ENCODE measurements at regions not wholly inside any gene's neighbourhood (a gene's known extent, or its start where the extent isn't known, plus 50 kb on each side); places are given as distances from the start of the nearest gene placed in this dataset.

GRCh38 chr3:109480014-109480413 is 142.7 kb upstream of the DPPA4 start:
- H3K4me1 ChIP-seq (ENCODE audit: control extremely low read depth in 1 of 4, control insufficient read depth in 4 of 4, insufficient read depth in 4 of 4, low read length in 3 of 4): no peaks in the 10 kb centered on the region
- WGBS (ENCODE audit: insufficient coverage): 100% methylated on average over 1 of the region's 1 CpG
- H3K36me3 ChIP-seq (ENCODE audit: control insufficient read depth in 4 of 4, insufficient read depth in 4 of 4, low read length in 3 of 4): no peaks in the 10 kb centered on the region
- no peak for DNase-seq
- ChIA-PET CTCF (no interaction called here), POLR2A (no interaction called here)
- no peak overlapping the region for H3K27ac ChIP-seq (ENCODE audit: insufficient read depth in 1 of 2, low read depth in 1 of 2, low read length in 2 of 2, poor library complexity in 1 of 2, severe bottlenecking in 2 of 2)
- H3K9me3 ChIP-seq (ENCODE audit: control extremely low read depth in 1 of 5, control insufficient read depth in 4 of 5, insufficient read depth in 2 of 5, low read depth in 1 of 5, low read length in 4 of 5): no peaks in the 10 kb centered on the region
- H3K27me3 ChIP-seq (replicated peaks in 2 of 5; ENCODE audit: control insufficient read depth in 4 of 5, insufficient read depth in 5 of 5, low read length in 4 of 5): no peaks in the 10 kb centered on the region
- no peak overlapping the region for H3K4me3 ChIP-seq (ENCODE audit: control insufficient read depth in 1 of 7, extremely low read depth in 1 of 7, insufficient read depth in 4 of 7, low read depth in 2 of 7, low read length in 6 of 7)

DNA sequence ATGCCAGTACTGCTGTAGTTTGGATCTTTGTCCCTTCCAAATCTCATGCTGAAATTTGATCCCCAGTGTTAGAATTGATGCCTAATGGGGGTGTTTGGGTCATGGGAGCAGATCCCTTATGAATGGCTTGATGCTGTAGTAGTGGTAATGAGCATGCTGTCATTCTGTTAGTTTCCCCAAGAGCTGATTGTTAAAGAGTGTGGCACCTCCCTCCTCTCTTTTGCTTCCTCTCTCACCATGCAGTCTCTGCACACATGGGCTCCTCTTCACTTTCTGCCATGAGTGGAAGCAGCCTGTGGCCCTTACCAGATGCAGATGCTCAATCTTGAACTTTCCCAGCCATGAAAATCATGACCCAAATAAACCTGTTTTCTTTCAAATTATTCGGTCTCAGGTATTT is 141.3 kb upstream of the DPPA4 start:
- H3K4me3 ChIP-seq (ENCODE audit: control insufficient read depth in 1 of 7, extremely low read depth in 1 of 7, insufficient read depth in 4 of 7, low read depth in 2 of 7, low read length in 6 of 7): no peak overlapping the region
- ChIA-PET CTCF (no interaction called here), POLR2A (no interaction called here)
- no peak overlapping the region for H3K27ac ChIP-seq (ENCODE audit: insufficient read depth in 1 of 2, low read depth in 1 of 2, low read length in 2 of 2, poor library complexity in 1 of 2, severe bottlenecking in 2 of 2)
- no peaks in the 10 kb centered on the region for H3K36me3 ChIP-seq (ENCODE audit: control insufficient read depth in 4 of 4, insufficient read depth in 4 of 4, low read length in 3 of 4)
- no CpG with 5 or more reads among the region's 1 CpG for WGBS (ENCODE audit: insufficient coverage)
- H3K27me3 ChIP-seq (replicated peaks in 2 of 5; ENCODE audit: control insufficient read depth in 4 of 5, insufficient read depth in 5 of 5, low read length in 4 of 5): no peaks in the 10 kb centered on the region
- H3K9me3 ChIP-seq (ENCODE audit: control extremely low read depth in 1 of 5, control insufficient read depth in 4 of 5, insufficient read depth in 2 of 5, low read depth in 1 of 5, low read length in 4 of 5): no peaks in the 10 kb centered on the region
- no peaks in the 10 kb centered on the region for H3K4me1 ChIP-seq (ENCODE audit: control extremely low read depth in 1 of 4, control insufficient read depth in 4 of 4, insufficient read depth in 4 of 4, low read length in 3 of 4)
- DNase-seq: no peak

- POLR2A ChIA-PET: interaction anchor here (0.5 kb wide), 1 partner anchor 19 kb away, joined by 4 read pairs; no protein-coding TSS in a partner anchor
- no peaks in the 10 kb centered on the region for H3K27me3 ChIP-seq (replicated peaks in 2 of 5; ENCODE audit: control insufficient read depth in 4 of 5, insufficient read depth in 5 of 5, low read length in 4 of 5)
- DNase-seq: no peak
- CTCF ChIA-PET: no interaction called here
- H3K9me3 ChIP-seq (ENCODE audit: control extremely low read depth in 1 of 5, control insufficient read depth in 4 of 5, insufficient read depth in 2 of 5, low read depth in 1 of 5, low read length in 4 of 5): no peaks in the 10 kb centered on the region
- no peak overlapping the region for H3K4me3 ChIP-seq (ENCODE audit: control insufficient read depth in 1 of 7, extremely low read depth in 1 of 7, insufficient read depth in 4 of 7, low read depth in 2 of 7, low read length in 6 of 7)
- H3K27ac ChIP-seq (ENCODE audit: insufficient read depth in 1 of 2, low read depth in 1 of 2, low read length in 2 of 2, poor library complexity in 1 of 2, severe bottlenecking in 2 of 2): no peak overlapping the region
- no peaks in the 10 kb centered on the region for H3K4me1 ChIP-seq (ENCODE audit: control extremely low read depth in 1 of 4, control insufficient read depth in 4 of 4, insufficient read depth in 4 of 4, low read length in 3 of 4)
- 100% methylated on average over 1 of the region's 3 CpGs for WGBS (ENCODE audit: insufficient coverage)
- H3K36me3 ChIP-seq (ENCODE audit: control insufficient read depth in 4 of 4, insufficient read depth in 4 of 4, low read length in 3 of 4): no peaks in the 10 kb centered on the region
Measured at GRCh38 chr3:109460961-109461360, 123.6 kb upstream of the DPPA4 start.

- H3K4me1 ChIP-seq (ENCODE audit: control extremely low read depth in 1 of 4, control insufficient read depth in 4 of 4, insufficient read depth in 4 of 4, low read length in 3 of 4): no peaks in the 10 kb centered on the region
- H3K9me3 ChIP-seq (ENCODE audit: control extremely low read depth in 1 of 5, control insufficient read depth in 4 of 5, insufficient read depth in 2 of 5, low read depth in 1 of 5, low read length in 4 of 5): peaks cover 0 to 5% (median 1%) of the 10 kb centered on the region in 5 experiments
- DNase-seq: no peak
- no CpG with 5 or more reads among the region's 3 CpGs for WGBS (ENCODE audit: insufficient coverage)
- ChIA-PET CTCF (no interaction called here), POLR2A (no interaction called here)
- H3K27me3 ChIP-seq (replicated peaks in 2 of 5; ENCODE audit: control insufficient read depth in 4 of 5, insufficient read depth in 5 of 5, low read length in 4 of 5): no peaks in the 10 kb centered on the region
- no peak overlapping the region for H3K27ac ChIP-seq (ENCODE audit: insufficient read depth in 1 of 2, low read depth in 1 of 2, low read length in 2 of 2, poor library complexity in 1 of 2, severe bottlenecking in 2 of 2)
- no peaks in the 10 kb centered on the region for H3K36me3 ChIP-seq (ENCODE audit: control insufficient read depth in 4 of 4, insufficient read depth in 4 of 4, low read length in 3 of 4)
- H3K4me3 ChIP-seq (ENCODE audit: control insufficient read depth in 1 of 7, extremely low read depth in 1 of 7, insufficient read depth in 4 of 7, low read depth in 2 of 7, low read length in 6 of 7): no peak overlapping the region
Measured at GRCh38 chr3:109445210-109445609, 107.9 kb upstream of the DPPA4 start.

DNA sequence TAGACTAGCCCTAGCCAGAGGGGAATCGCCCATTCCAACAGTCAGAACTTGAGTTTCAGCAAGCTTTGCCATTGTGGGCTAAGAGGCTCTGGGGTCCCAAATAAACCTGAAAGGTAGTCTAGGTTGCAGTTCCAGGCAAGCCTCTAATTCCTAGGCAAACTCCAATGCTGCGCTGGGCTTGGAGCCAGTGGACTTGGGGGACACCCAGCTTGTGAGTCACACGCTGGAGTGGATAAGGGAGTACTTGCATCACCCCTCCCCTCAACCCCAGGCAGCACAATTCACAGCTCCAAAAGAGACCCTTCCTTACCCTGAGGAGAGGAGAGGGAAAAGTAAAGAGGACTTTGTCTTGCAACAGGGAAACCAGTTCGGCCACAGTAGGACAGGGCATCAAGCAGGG is 105.2 kb upstream of the DPPA4 start:
- H3K36me3 ChIP-seq (ENCODE audit: control insufficient read depth in 4 of 4, insufficient read depth in 4 of 4, low read length in 3 of 4): no peaks in the 10 kb centered on the region
- WGBS (ENCODE audit: insufficient coverage): 92% methylated on average over 2 of the region's 4 CpGs
- H3K27me3 ChIP-seq (replicated peaks in 2 of 5; ENCODE audit: control insufficient read depth in 4 of 5, insufficient read depth in 5 of 5, low read length in 4 of 5): peaks cover 0 to 2% (median 0%) of the 10 kb centered on the region in 5 experiments
- no peak overlapping the region for H3K27ac ChIP-seq (ENCODE audit: insufficient read depth in 1 of 2, low read depth in 1 of 2, low read length in 2 of 2, poor library complexity in 1 of 2, severe bottlenecking in 2 of 2)
- DNase-seq: no peak
- peaks cover 0 to 3% (median 0%) of the 10 kb centered on the region in 5 experiments for H3K9me3 ChIP-seq (ENCODE audit: control extremely low read depth in 1 of 5, control insufficient read depth in 4 of 5, insufficient read depth in 2 of 5, low read depth in 1 of 5, low read length in 4 of 5)
- no peak overlapping the region for H3K4me3 ChIP-seq (ENCODE audit: control insufficient read depth in 1 of 7, extremely low read depth in 1 of 7, insufficient read depth in 4 of 7, low read depth in 2 of 7, low read length in 6 of 7)
- POLR2A ChIA-PET: no interaction called here
- no peaks in the 10 kb centered on the region for H3K4me1 ChIP-seq (ENCODE audit: control extremely low read depth in 1 of 4, control insufficient read depth in 4 of 4, insufficient read depth in 4 of 4, low read length in 3 of 4)
- CTCF ChIA-PET: no interaction called here

DNA sequence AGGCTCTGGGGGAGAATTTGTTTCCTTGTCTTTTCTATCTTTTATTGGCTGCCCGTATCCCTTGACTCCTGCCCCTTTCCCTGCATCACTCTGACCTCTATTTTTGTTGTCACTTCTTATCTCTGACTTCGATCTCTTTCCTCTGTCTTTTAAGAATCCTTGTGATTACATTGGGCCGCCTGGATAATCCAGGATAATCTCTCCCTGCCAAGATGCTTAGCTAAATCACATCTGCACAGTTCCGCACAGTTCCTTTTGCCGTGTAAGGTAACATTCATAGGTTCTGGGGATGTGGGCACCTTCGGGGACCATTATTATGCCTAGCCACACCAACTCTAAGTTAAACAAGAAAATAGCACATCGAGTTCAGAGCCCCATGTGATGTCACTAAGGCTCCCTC is 103.0 kb upstream of the DPPA4 start:
- Histone ChIP-seq H3K4me1 (ENCODE audit: control extremely low read depth in 1 of 4, control insufficient read depth in 4 of 4, insufficient read depth in 4 of 4, low read length in 3 of 4) (no peaks in the 10 kb centered on the region), H3K27ac (ENCODE audit: insufficient read depth in 1 of 2, low read depth in 1 of 2, low read length in 2 of 2, poor library complexity in 1 of 2, severe bottlenecking in 2 of 2) (no peak overlapping the region), H3K9me3 (ENCODE audit: control extremely low read depth in 1 of 5, control insufficient read depth in 4 of 5, insufficient read depth in 2 of 5, low read depth in 1 of 5, low read length in 4 of 5) (no peaks in the 10 kb centered on the region), H3K4me3 (ENCODE audit: control insufficient read depth in 1 of 7, extremely low read depth in 1 of 7, insufficient read depth in 4 of 7, low read depth in 2 of 7, low read length in 6 of 7) (no peak overlapping the region), H3K36me3 (ENCODE audit: control insufficient read depth in 4 of 4, insufficient read depth in 4 of 4, low read length in 3 of 4) (no peaks in the 10 kb centered on the region), H3K27me3 (replicated peaks in 2 of 5; ENCODE audit: control insufficient read depth in 4 of 5, insufficient read depth in 5 of 5, low read length in 4 of 5) (peaks cover 0 to 2% (median 0%) of the 10 kb centered on the region in 5 experiments)
- no peak for DNase-seq
- 98% methylated on average over 5 of the region's 7 CpGs for WGBS (ENCODE audit: insufficient coverage)
- ChIA-PET CTCF (no interaction called here), POLR2A (no interaction called here)

GRCh38 chr3:109432833-109433232 is 95.5 kb upstream of the DPPA4 start:
- WGBS (ENCODE audit: insufficient coverage): 88% methylated on average over 3 of the region's 3 CpGs
- Histone ChIP-seq H3K4me1 (ENCODE audit: control extremely low read depth in 1 of 4, control insufficient read depth in 4 of 4, insufficient read depth in 4 of 4, low read length in 3 of 4) (no peaks in the 10 kb centered on the region), H3K27ac (ENCODE audit: insufficient read depth in 1 of 2, low read depth in 1 of 2, low read length in 2 of 2, poor library complexity in 1 of 2, severe bottlenecking in 2 of 2) (no peak overlapping the region), H3K36me3 (ENCODE audit: control insufficient read depth in 4 of 4, insufficient read depth in 4 of 4, low read length in 3 of 4) (no peaks in the 10 kb centered on the region), H3K4me3 (ENCODE audit: control insufficient read depth in 1 of 7, extremely low read depth in 1 of 7, insufficient read depth in 4 of 7, low read depth in 2 of 7, low read length in 6 of 7) (no peak overlapping the region), H3K27me3 (replicated peaks in 2 of 5; ENCODE audit: control insufficient read depth in 4 of 5, insufficient read depth in 5 of 5, low read length in 4 of 5) (peaks cover 0 to 2% (median 0%) of the 10 kb centered on the region in 5 experiments), H3K9me3 (ENCODE audit: control extremely low read depth in 1 of 5, control insufficient read depth in 4 of 5, insufficient read depth in 2 of 5, low read depth in 1 of 5, low read length in 4 of 5) (no peaks in the 10 kb centered on the region)
- no peak for DNase-seq
- CTCF ChIA-PET: no interaction called here
- POLR2A ChIA-PET: no interaction called here
